Mesenchymal stem cell (in vitro differentiated cells and primary cell): ENCODE measurements at regions not wholly inside any gene's neighbourhood (a gene's known extent, or its start where the extent isn't known, plus 50 kb on each side); places are given as distances from the start of the nearest gene placed in this dataset.
"Not testable (repeated sequence)": the region's sequence is repeated elsewhere in the genome, so short reads cannot be mapped to it uniquely, and the experiment has no call there.

Experiments used
- DNase-seq: peaks from one replicate; pipeline ENCODE4 v3.0.0-alpha.2; 2013
- H2AFZ ChIP-seq: one replicate; pipeline ENCODE4 v1.6.1; 2013; ENCODE audit warnings: low read depth, mild to moderate bottlenecking, control low read depth, inconsistent platforms, low read length, moderate library complexity
- H2AK5ac ChIP-seq: 2 replicates; pipeline ENCODE4 v1.6.1; 2013; ENCODE audit warnings: low read length, moderate library complexity, mild to moderate bottlenecking, inconsistent platforms; ENCODE audit not compliant: severe bottlenecking
- H2BK120ac ChIP-seq: one replicate; pipeline ENCODE4 v1.6.1; 2013; ENCODE audit warnings: low read depth, mild to moderate bottlenecking, inconsistent platforms, low read length, moderate library complexity
- H2BK12ac ChIP-seq, 2 experiments: one replicate each; pipeline ENCODE4 v1.6.1; 2013; ENCODE audit warnings: inconsistent platforms in 2 of 2, low read length in 2 of 2, mild to moderate bottlenecking in 2 of 2, moderate library complexity in 2 of 2, control low read depth in 1 of 2
- H2BK15ac ChIP-seq: one replicate; pipeline ENCODE4 v1.6.1; 2013; ENCODE audit warnings: mild to moderate bottlenecking, low read depth, inconsistent platforms; ENCODE audit not compliant: poor library complexity, severe bottlenecking
- H2BK5ac ChIP-seq: 2 replicates; pipeline ENCODE4 v1.6.1; 2013; ENCODE audit warnings: low read depth, mild to moderate bottlenecking, low read length, control low read depth, inconsistent platforms; ENCODE audit not compliant: poor library complexity, severe bottlenecking
- H3K14ac ChIP-seq, 2 experiments: one replicate each; pipeline ENCODE4 v1.6.1; 2013; ENCODE audit warnings: inconsistent platforms in 2 of 2, low read length in 2 of 2, control low read depth in 1 of 2, mild to moderate bottlenecking in 1 of 2, moderate library complexity in 1 of 2
- H3K18ac ChIP-seq, 2 experiments: one replicate each; pipeline ENCODE4 v1.6.1; 2013; ENCODE audit warnings: inconsistent platforms in 2 of 2, low read length in 2 of 2, control low read depth in 1 of 2, low read depth in 1 of 2, mild to moderate bottlenecking in 1 of 2
- H3K23ac ChIP-seq, 2 experiments: one replicate each; pipeline ENCODE4 v1.6.1; 2013; ENCODE audit warnings: inconsistent platforms in 2 of 2, low read length in 2 of 2, mild to moderate bottlenecking in 2 of 2, moderate library complexity in 2 of 2, control low read depth in 1 of 2
- H3K27ac ChIP-seq: 2 replicates; pipeline ENCODE4 v1.5.1; 2013; ENCODE audit warnings: mild to moderate bottlenecking, moderate library complexity, low read length, control low read depth, inconsistent platforms; ENCODE audit not compliant: poor library complexity, severe bottlenecking
- H3K27me3 ChIP-seq, 2 experiments: 2 replicates each; pipeline versions ENCODE4 v1.6.1 to v1.7.0; 2013; ENCODE audit warnings: low read length in 2 of 2, mild to moderate bottlenecking in 2 of 2, moderate library complexity in 2 of 2, control low read depth in 1 of 2, inconsistent platforms in 1 of 2; ENCODE audit not compliant: control insufficient read depth in 1 of 2, insufficient read depth in 1 of 2
- H3K36me3 ChIP-seq, 2 experiments: 2 replicates each; pipeline versions ENCODE4 v1.6.1 to v1.7.0; 2013; ENCODE audit warnings: low read length in 2 of 2, control low read depth in 1 of 2, inconsistent platforms in 1 of 2, low read depth in 1 of 2, mild to moderate bottlenecking in 1 of 2; ENCODE audit not compliant: insufficient read depth in 2 of 2, control insufficient read depth in 1 of 2
- H3K4ac ChIP-seq, 2 experiments: one replicate each; pipeline ENCODE4 v1.6.1; 2013; ENCODE audit warnings: inconsistent platforms in 2 of 2, low read length in 2 of 2, mild to moderate bottlenecking in 2 of 2, moderate library complexity in 2 of 2, control low read depth in 1 of 2, low read depth in 1 of 2
- H3K4me1 ChIP-seq: 2 replicates; pipeline ENCODE4 v1.6.1; 2013; ENCODE audit warnings: low read depth, low read length, control low read depth; ENCODE audit not compliant: control insufficient read depth, insufficient read depth
- H3K4me2 ChIP-seq: 2 replicates; pipeline ENCODE4 v1.6.1; 2013; ENCODE audit warnings: low read length, mild to moderate bottlenecking, inconsistent platforms; ENCODE audit not compliant: poor library complexity, severe bottlenecking
- H3K4me3 ChIP-seq, 2 experiments: 2 replicates each; pipeline versions ENCODE4 v1.5.1 to v1.7.0; 2013; ENCODE audit warnings: low read length in 2 of 2, mild to moderate bottlenecking in 2 of 2, control low read depth in 1 of 2, low read depth in 1 of 2; ENCODE audit not compliant: insufficient read depth in 1 of 2
- H3K79me1 ChIP-seq: replicated peaks from 2 replicates; pipeline ENCODE4 v1.6.1; 2013; ENCODE audit warnings: mild to moderate bottlenecking, control low read depth, low read length, inconsistent platforms; ENCODE audit not compliant: poor library complexity, severe bottlenecking
- H3K9ac ChIP-seq: 2 replicates; pipeline ENCODE4 v1.7.0; 2013; ENCODE audit warnings: mild to moderate bottlenecking, low read length, moderate library complexity
- H3K9me3 ChIP-seq: 2 replicates; pipeline ENCODE4 v1.7.0; 2013; ENCODE audit warnings: mild to moderate bottlenecking, low read length; ENCODE audit not compliant: control insufficient read depth
- H4K8ac ChIP-seq: one replicate; pipeline ENCODE4 v1.6.1; 2013; ENCODE audit warnings: inconsistent platforms, mild to moderate bottlenecking, low read length, moderate library complexity
- H4K91ac ChIP-seq: one replicate; pipeline ENCODE4 v1.6.1; 2013; ENCODE audit warnings: mild to moderate bottlenecking, low read length, inconsistent platforms
- WGBS: methylation state at CpG from one replicate; pipeline ENCODE4 v1.1.7; 2013; ENCODE audit warnings: mixed read lengths; 5-methylcytosine and 5-hydroxymethylcytosine counted together

GRCh38 chr10:25107756-25108155 lies 67.0 kb upstream of the GPR158 start:
- Histone ChIP-seq H3K4me3 (no peak overlapping the region), H3K27ac (no peak overlapping the region), H2BK15ac (no peak overlapping the region), H3K4me2 (no peak overlapping the region), H3K4ac (no peak overlapping the region), H2BK5ac (no peak overlapping the region), H3K9me3 (no peaks in the 10 kb centered on the region), H2AFZ (no peak overlapping the region), H3K27me3 (peaks cover 0 to 28% of the 10 kb centered on the region in 2 experiments), H4K91ac (no peak overlapping the region), H4K8ac (no peak overlapping the region), H2BK120ac (no peak overlapping the region), H3K36me3 (no peaks in the 10 kb centered on the region), H3K9ac (no peak overlapping the region), H3K23ac (no peak overlapping the region), H2BK12ac (no peak overlapping the region), H3K18ac (no peak overlapping the region), H3K14ac (no peak overlapping the region), H3K4me1 (no peaks in the 10 kb centered on the region), H3K79me1 (no peaks in the 10 kb centered on the region), H2AK5ac (no peak overlapping the region)
- no peak for DNase-seq
- WGBS, result 93% methylated on average over 2 of the region's 2 CpGs

GRCh38 chr10:25109896-25110295 lies 64.9 kb upstream of the GPR158 start:
- not testable (repeated sequence) for H3K9me3 ChIP-seq, H2BK120ac ChIP-seq, H2BK5ac ChIP-seq, DNase-seq, H3K4ac ChIP-seq, H3K4me2 ChIP-seq, H2AFZ ChIP-seq, H3K23ac ChIP-seq, H4K91ac ChIP-seq, H2BK12ac ChIP-seq, H3K18ac ChIP-seq, H3K14ac ChIP-seq, H3K79me1 ChIP-seq, H2AK5ac ChIP-seq, H3K27ac ChIP-seq, H3K4me1 ChIP-seq, H3K36me3 ChIP-seq, H4K8ac ChIP-seq, H2BK15ac ChIP-seq, H3K4me3 ChIP-seq, H3K9ac ChIP-seq
- H3K27me3 ChIP-seq, result peaks cover 0 to 17% of the 10 kb centered on the region in 2 experiments
- WGBS, result 88% methylated on average over 7 of the region's 7 CpGs

- Histone ChIP-seq H2BK15ac (no peak overlapping the region), H3K27me3 (peaks cover 0 to 25% of the 10 kb centered on the region in 2 experiments), H3K9ac (no peak overlapping the region), H2BK12ac (no peak overlapping the region), H3K4me3 (no peak overlapping the region), H3K27ac (no peak overlapping the region), H3K18ac (no peak overlapping the region), H2BK5ac (no peak overlapping the region), H3K23ac (no peak overlapping the region), H2BK120ac (no peak overlapping the region), H4K8ac (no peak overlapping the region), H3K4me2 (no peak overlapping the region), H2AK5ac (no peak overlapping the region), H3K4ac (no peak overlapping the region), H3K9me3 (no peaks in the 10 kb centered on the region), H3K4me1 (no peaks in the 10 kb centered on the region), H3K36me3 (no peaks in the 10 kb centered on the region), H3K14ac (no peak overlapping the region), H3K79me1 (no peaks in the 10 kb centered on the region), H4K91ac (no peak overlapping the region), H2AFZ (no peak overlapping the region)
- 88% methylated on average over 3 of the region's 3 CpGs for WGBS
- DNase-seq, result no peak
Measured at GRCh38 chr10:25112016-25112415, 62.8 kb upstream of the GPR158 start.

GRCh38 chr10:25113191-25114035 lies 61.4 kb upstream of the GPR158 start:
- no peak overlapping the region for H3K4ac ChIP-seq
- no peak overlapping the region for H2BK12ac ChIP-seq
- WGBS, result 16% methylated on average over 9 of the region's 14 CpGs
- H3K27me3 ChIP-seq, result peaks cover 0 to 28% of the 10 kb centered on the region in 2 experiments
- no peaks in the 10 kb centered on the region for H3K4me1 ChIP-seq
- no peaks in the 10 kb centered on the region for H3K9me3 ChIP-seq
- H3K23ac ChIP-seq, result no peak overlapping the region
- peak overlapping the region; percentile 44 for H3K9ac ChIP-seq
- H2BK120ac ChIP-seq, result no peak overlapping the region
- H3K79me1 ChIP-seq, result no peaks in the 10 kb centered on the region
- no peak overlapping the region for H2AFZ ChIP-seq
- H3K4me3 ChIP-seq, result peak overlapping the region in 1 of 2 experiments; percentile 54
- H3K18ac ChIP-seq, result no peak overlapping the region
- no peak overlapping the region for H3K27ac ChIP-seq
- no peak overlapping the region for H4K8ac ChIP-seq
- no peak overlapping the region for H2AK5ac ChIP-seq
- no peak overlapping the region for H3K14ac ChIP-seq
- no peak overlapping the region for H2BK5ac ChIP-seq
- peak; percentile 62 for DNase-seq
- no peak overlapping the region for H4K91ac ChIP-seq
- no peak overlapping the region for H2BK15ac ChIP-seq
- H3K36me3 ChIP-seq, result no peaks in the 10 kb centered on the region
- H3K4me2 ChIP-seq, result no peak overlapping the region
